ENCODE measurements at regions not wholly inside any gene's neighbourhood (a gene's known extent, or its start where the extent isn't known, plus 50 kb on each side); places are given as distances from the start of the nearest gene placed in this dataset.
A peak's percentile ranks its signal among the peaks of the same experiment; 100 is the strongest.

DNA sequence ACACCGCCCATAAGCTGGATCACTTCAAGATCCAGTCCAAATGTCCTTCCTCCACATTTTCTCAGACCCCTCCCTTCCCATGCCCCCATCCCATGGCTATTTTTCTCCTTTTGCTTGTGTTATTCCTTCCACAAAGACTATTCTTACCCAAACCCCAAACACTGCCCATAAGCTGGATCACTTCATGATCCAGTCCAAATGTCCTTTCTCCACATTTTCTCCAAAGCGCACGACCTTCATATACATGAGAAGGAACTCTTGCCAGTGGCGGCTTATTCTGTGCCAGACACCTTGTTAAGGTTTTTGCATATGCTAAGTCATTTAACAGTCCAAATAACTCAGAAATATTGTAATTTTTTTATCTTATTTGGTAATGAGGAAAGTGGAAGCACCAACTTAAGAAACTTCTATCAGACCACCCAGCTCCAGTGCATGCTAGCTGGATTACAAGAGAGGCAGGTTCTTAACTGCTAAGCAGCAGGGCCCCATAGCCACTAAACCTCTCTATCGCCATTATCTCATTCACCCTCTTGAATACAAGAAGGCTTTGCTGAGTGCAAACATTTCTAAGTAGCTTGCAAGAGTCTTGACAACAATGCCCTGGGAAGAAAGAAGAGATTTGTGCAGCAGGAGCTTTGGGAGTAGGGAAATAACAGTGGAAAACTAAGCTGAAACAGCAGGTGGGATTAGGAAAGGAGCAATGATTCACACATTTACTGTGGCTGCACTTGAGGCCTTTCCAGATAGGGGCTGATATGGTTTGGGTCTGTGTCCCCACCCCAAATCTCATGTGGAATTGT lies 428.2 kb upstream of the MAF start:
- no peaks in the 10 kb centered on the region for H3K27me3 ChIP-seq
- DNase-seq (ENCODE audit: extremely low spot score): no peak
- no peak for TF ChIP-seq EP300 (IDR thresholded peaks at IDR 0.05)
- no peak for TF ChIP-seq POLR2A (IDR thresholded peaks at IDR 0.05; ENCODE audit: low read depth)
- no peak for TF ChIP-seq CTCF (IDR thresholded peaks at IDR 0.05)
- no peak for TF ChIP-seq POLR2AphosphoS5 (IDR thresholded peaks at IDR 0.05)
- H3K27ac ChIP-seq (replicated peaks in 1 of 4): no peak overlapping the region
- H3K9me3 ChIP-seq: peaks cover 0 to under 1% (median 0%) of the 10 kb centered on the region in 4 donors
- H3K4me3 ChIP-seq: no peak overlapping the region
- 92% methylated on average over 5 of the region's 5 CpGs for WGBS
- intact Hi-C loops (cut with DNase I): no loop called here
- H3K4me1 ChIP-seq: peaks cover 0 to 9% (median 3%) of the 10 kb centered on the region in 4 donors
- no peaks in the 10 kb centered on the region for H3K36me3 ChIP-seq

GRCh38 chr16:80027007-80027965 lies 426.7 kb upstream of the MAF start:
- no peak overlapping the region for H3K27ac ChIP-seq (replicated peaks in 1 of 4)
- H3K36me3 ChIP-seq: no peaks in the 10 kb centered on the region
- no peaks in the 10 kb centered on the region for H3K9me3 ChIP-seq
- peaks cover 0 to 9% (median 3%) of the 10 kb centered on the region in 4 donors for H3K4me1 ChIP-seq
- H3K4me3 ChIP-seq: peak overlapping the region in 1 of 4 donors; percentile 28
- TF ChIP-seq EP300 (IDR thresholded peaks at IDR 0.05) (no peak), POLR2AphosphoS5 (IDR thresholded peaks at IDR 0.05) (peak in 1 of 2 donors; percentile 12), POLR2A (IDR thresholded peaks at IDR 0.05; ENCODE audit: low read depth) (no peak)
- DNase-seq (ENCODE audit: extremely low spot score): no peak
- no peaks in the 10 kb centered on the region for H3K27me3 ChIP-seq
- WGBS: 31% methylated on average over 20 of the region's 20 CpGs
- intact Hi-C loops (cut with DNase I): no loop called here

DNA sequence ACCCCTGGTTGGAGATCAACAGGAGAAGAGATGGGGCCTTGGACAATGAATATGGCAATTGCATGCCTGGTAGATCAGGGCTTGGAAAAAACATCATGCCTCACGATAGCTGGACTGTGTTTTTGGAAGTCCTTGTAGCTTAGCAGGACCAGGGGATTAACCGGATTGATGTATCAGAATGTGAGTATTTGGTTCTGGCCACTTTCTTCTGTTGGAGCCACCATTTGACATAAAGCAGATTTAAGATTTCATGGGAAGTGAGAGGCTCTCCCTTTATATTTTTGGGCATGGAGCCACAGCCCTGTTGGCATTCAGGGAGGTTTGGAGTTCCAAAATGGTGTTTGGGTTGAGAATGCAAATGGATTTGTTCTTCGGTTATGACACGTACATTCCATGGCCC lies 424.7 kb upstream of the MAF start:
- Histone ChIP-seq H3K9me3 (no peaks in the 10 kb centered on the region), H3K36me3 (no peaks in the 10 kb centered on the region), H3K27me3 (no peaks in the 10 kb centered on the region), H3K4me1 (peaks cover 0 to 9% (median 3%) of the 10 kb centered on the region in 4 donors), H3K27ac (replicated peaks in 1 of 4) (no peak overlapping the region), H3K4me3 (no peak overlapping the region)
- intact Hi-C loops (cut with DNase I): no loop called here
- TF ChIP-seq POLR2AphosphoS5 (IDR thresholded peaks at IDR 0.05): no peak
- TF ChIP-seq CTCF (IDR thresholded peaks at IDR 0.05): no peak
- TF ChIP-seq EP300 (IDR thresholded peaks at IDR 0.05): no peak
- no peak for TF ChIP-seq POLR2A (IDR thresholded peaks at IDR 0.05; ENCODE audit: low read depth)
- DNase-seq (ENCODE audit: extremely low spot score): no peak
- WGBS: 81% methylated on average over 4 of the region's 4 CpGs

DNA sequence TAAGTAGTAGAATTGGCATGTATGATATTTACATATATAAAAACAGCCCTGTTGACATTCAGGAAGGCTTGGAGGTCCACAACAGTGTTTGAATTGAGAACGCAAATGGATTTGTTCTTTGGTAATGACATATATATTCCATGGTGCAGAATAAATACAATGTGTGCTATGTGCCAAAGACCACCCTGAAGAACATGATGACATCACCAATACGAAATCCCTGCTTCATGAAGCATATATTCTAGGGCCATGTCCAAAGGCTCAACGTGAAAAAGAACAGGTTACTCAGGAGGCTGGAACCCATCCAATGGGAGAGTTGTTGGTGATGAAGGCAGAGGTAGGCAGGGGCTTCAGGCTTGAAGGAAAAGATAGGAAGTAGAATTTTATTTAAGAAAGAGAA lies 423.9 kb upstream of the MAF start:
- peaks cover 0 to 9% (median 3%) of the 10 kb centered on the region in 4 donors for H3K4me1 ChIP-seq
- H3K27me3 ChIP-seq: no peaks in the 10 kb centered on the region
- no peaks in the 10 kb centered on the region for H3K36me3 ChIP-seq
- no peak for TF ChIP-seq POLR2A (IDR thresholded peaks at IDR 0.05; ENCODE audit: low read depth)
- no peak for TF ChIP-seq CTCF (IDR thresholded peaks at IDR 0.05)
- no peak for TF ChIP-seq EP300 (IDR thresholded peaks at IDR 0.05)
- TF ChIP-seq POLR2AphosphoS5 (IDR thresholded peaks at IDR 0.05): no peak
- intact Hi-C loops (cut with DNase I): no loop called here
- H3K27ac ChIP-seq (replicated peaks in 1 of 4): no peak overlapping the region
- no peaks in the 10 kb centered on the region for H3K9me3 ChIP-seq
- no peak overlapping the region for H3K4me3 ChIP-seq
- no peak for DNase-seq (ENCODE audit: extremely low spot score)
- WGBS: 73% methylated on average over 3 of the region's 3 CpGs

GRCh38 chr16:80023865-80024264 lies 423.3 kb upstream of the MAF start:
- Histone ChIP-seq H3K4me1 (peaks cover 0 to 9% (median 3%) of the 10 kb centered on the region in 4 donors), H3K36me3 (no peaks in the 10 kb centered on the region), H3K27me3 (no peaks in the 10 kb centered on the region), H3K27ac (replicated peaks in 1 of 4) (no peak overlapping the region), H3K4me3 (no peak overlapping the region), H3K9me3 (no peaks in the 10 kb centered on the region)
- DNase-seq (ENCODE audit: extremely low spot score): no peak
- intact Hi-C loops (cut with DNase I): no loop called here
- TF ChIP-seq POLR2AphosphoS5 (IDR thresholded peaks at IDR 0.05) (no peak), EP300 (IDR thresholded peaks at IDR 0.05) (no peak), CTCF (IDR thresholded peaks at IDR 0.05) (no peak), POLR2A (IDR thresholded peaks at IDR 0.05; ENCODE audit: low read depth) (no peak)
- WGBS: 65% methylated on average over 2 of the region's 2 CpGs

Data from esophagus muscularis mucosa (tissue), 4 donors.